H9 (cell line): ENCODE measurements at regions not wholly inside any gene's neighbourhood (a gene's known extent, or its start where the extent isn't known, plus 50 kb on each side); places are given as distances from the start of the nearest gene placed in this dataset.
"Not testable (repeated sequence)": the region's sequence is repeated elsewhere in the genome, so short reads cannot be mapped to it uniquely, and the experiment has no call there.

ENCODE experiments used
- DNase-seq: peaks from one replicate; pipeline ENCODE4 v3.0.0-alpha.2; 2017
- H2AFZ ChIP-seq: one replicate; pipeline ENCODE4 v1.6.1; 2013; ENCODE audit warnings: mild to moderate bottlenecking, low read length, control low read depth, moderate library complexity
- H2AK5ac ChIP-seq: 2 replicates; pipeline ENCODE4 v1.6.1; 2013; ENCODE audit warnings: low read length, control low read depth, mixed read lengths; ENCODE audit not compliant: insufficient read length
- H2BK120ac ChIP-seq: one replicate; pipeline ENCODE4 v1.6.1; 2013; ENCODE audit warnings: low read depth, mild to moderate bottlenecking, low read length, control low read depth, inconsistent platforms; ENCODE audit not compliant: poor library complexity, severe bottlenecking
- H2BK12ac ChIP-seq: 2 replicates; pipeline ENCODE4 v1.6.1; 2013; ENCODE audit warnings: low read length, control low read depth, mixed read lengths, low read depth; ENCODE audit not compliant: insufficient read length
- H2BK15ac ChIP-seq: 2 replicates; pipeline ENCODE4 v1.6.1; 2013; ENCODE audit warnings: low read depth, low read length, control low read depth
- H2BK20ac ChIP-seq: one replicate; pipeline ENCODE4 v1.6.1; 2013; ENCODE audit warnings: low read depth, mild to moderate bottlenecking, low read length, control low read depth, inconsistent platforms; ENCODE audit not compliant: poor library complexity, severe bottlenecking
- H2BK5ac ChIP-seq: 2 replicates; pipeline ENCODE4 v1.6.1; 2013; ENCODE audit warnings: low read length, control low read depth, mixed read lengths; ENCODE audit not compliant: insufficient read length
- H3K14ac ChIP-seq: 2 replicates; pipeline ENCODE4 v1.6.1; 2013; ENCODE audit warnings: low read length, control low read depth; ENCODE audit not compliant: insufficient read depth
- H3K18ac ChIP-seq: 2 replicates; pipeline ENCODE4 v1.6.1; 2013; ENCODE audit warnings: low read depth, mild to moderate bottlenecking, mixed read lengths, low read length, control low read depth; ENCODE audit not compliant: insufficient read length
- H3K23ac ChIP-seq: 2 replicates; pipeline ENCODE4 v1.6.1; 2013; ENCODE audit warnings: low read length, control low read depth, mixed read lengths, low read depth; ENCODE audit not compliant: insufficient read length
- H3K23me2 ChIP-seq: 2 replicates; pipeline ENCODE4 v1.6.1; 2013; ENCODE audit warnings: low read depth, mild to moderate bottlenecking, mixed read lengths, low read length, control low read depth; ENCODE audit not compliant: insufficient read length, poor library complexity, severe bottlenecking
- H3K27ac ChIP-seq: 2 replicates; pipeline ENCODE4 v1.5.1; 2013; ENCODE audit warnings: low read length, control low read depth, mixed read lengths, low read depth; ENCODE audit not compliant: insufficient read length
- H3K27me3 ChIP-seq: 2 replicates; pipeline ENCODE4 v1.6.1; 2013; ENCODE audit warnings: low read length, control low read depth, inconsistent platforms; ENCODE audit not compliant: insufficient read depth
- H3K4ac ChIP-seq: 2 replicates; pipeline ENCODE4 v1.6.1; 2013; ENCODE audit warnings: low read depth, mild to moderate bottlenecking, control low read depth, inconsistent platforms, low read length, moderate library complexity
- H3K4me1 ChIP-seq: 2 replicates; pipeline ENCODE4 v1.6.1; 2013; ENCODE audit warnings: low read length, control low read depth, inconsistent platforms; ENCODE audit not compliant: insufficient read depth
- H3K4me2 ChIP-seq: 2 replicates; pipeline ENCODE4 v1.6.1; 2013; ENCODE audit warnings: low read length, control low read depth, mixed read lengths; ENCODE audit not compliant: insufficient read length, insufficient read depth
- H3K56ac ChIP-seq: 2 replicates; pipeline ENCODE4 v1.6.1; 2013; ENCODE audit warnings: low read depth, mild to moderate bottlenecking, mixed read lengths, low read length, control low read depth; ENCODE audit not compliant: insufficient read length
- H3K79me1 ChIP-seq: 2 replicates; pipeline ENCODE4 v1.6.1; 2013; ENCODE audit warnings: low read depth, mild to moderate bottlenecking, moderate library complexity, low read length, control low read depth, inconsistent platforms; ENCODE audit not compliant: insufficient read depth, poor library complexity, severe bottlenecking
- H3K79me2 ChIP-seq: 2 replicates; pipeline ENCODE4 v1.6.1; 2013; ENCODE audit warnings: low read length, control low read depth, inconsistent platforms; ENCODE audit not compliant: insufficient read depth
- H3K9ac ChIP-seq: 2 replicates; pipeline ENCODE4 v1.6.1; 2013; ENCODE audit warnings: low read length, control low read depth, mixed read lengths; ENCODE audit not compliant: insufficient read length; ENCODE audit errors: extremely low read depth
- H3K9me3 ChIP-seq: one replicate; pipeline ENCODE4 v1.6.1; 2013; ENCODE audit warnings: low read depth, low read length, inconsistent platforms; ENCODE audit not compliant: control insufficient read depth
- H3T11ph ChIP-seq: one replicate; pipeline ENCODE4 v1.6.1; 2013; ENCODE audit warnings: mild to moderate bottlenecking, low read length, control low read depth, inconsistent platforms
- H4K20me1 ChIP-seq: one replicate; pipeline ENCODE4 v1.6.1; 2013; ENCODE audit not compliant: control insufficient read depth, insufficient read length, insufficient read depth
- H4K5ac ChIP-seq: 2 replicates; pipeline ENCODE4 v1.6.1; 2013; ENCODE audit warnings: low read depth, mild to moderate bottlenecking, mixed read lengths, low read length, control low read depth; ENCODE audit not compliant: insufficient read length
- H4K8ac ChIP-seq: replicated peaks from 2 replicates; pipeline ENCODE4 v1.6.1; 2013; ENCODE audit warnings: low read length, control low read depth, mixed read lengths, low read depth; ENCODE audit not compliant: insufficient read length
- H4K91ac ChIP-seq: 2 replicates; pipeline ENCODE4 v1.6.1; 2013; ENCODE audit warnings: low read depth, mild to moderate bottlenecking, moderate library complexity, mixed read lengths, low read length, control low read depth; ENCODE audit not compliant: insufficient read length
- H3K27ac Mint-ChIP-seq, 3 experiments: 2 replicates in 2 of 3; 3 replicates in 1 of 3; pipeline ENCODE4 v1.8.0; 2020 to 2021; ENCODE audit warnings: mixed read lengths in 3 of 3, mild to moderate bottlenecking in 1 of 3, moderate library complexity in 1 of 3
- H3K27me3 Mint-ChIP-seq: 2 replicates; pipeline ENCODE4 v1.8.0; 2021; ENCODE audit warnings: low read depth, mild to moderate bottlenecking, moderate library complexity, mixed read lengths
- H3K36me3 Mint-ChIP-seq, 3 experiments: 2 replicates in 2 of 3; 3 replicates in 1 of 3; pipeline ENCODE4 v1.8.0; 2020 to 2021; ENCODE audit warnings: low read depth in 3 of 3, mixed read lengths in 3 of 3; ENCODE audit not compliant: insufficient read depth in 1 of 3
- H3K4me1 Mint-ChIP-seq, 2 experiments: 2 replicates each; pipeline ENCODE4 v1.8.0; 2020; ENCODE audit warnings: mixed read lengths in 2 of 2
- H3K4me3 Mint-ChIP-seq, 2 experiments: 2 replicates in 1 of 2; 3 replicates in 1 of 2; pipeline ENCODE4 v1.8.0; 2020 to 2021; ENCODE audit warnings: mild to moderate bottlenecking in 2 of 2, mixed read lengths in 2 of 2, moderate library complexity in 1 of 2
- H3K9me3 Mint-ChIP-seq, 2 experiments: 2 replicates in 1 of 2; 3 replicates in 1 of 2; pipeline ENCODE4 v1.8.0; 2020; ENCODE audit warnings: mild to moderate bottlenecking in 2 of 2, mixed read lengths in 2 of 2, moderate library complexity in 1 of 2
- WGBS: extraction: QIAGEN DNeasy Blood & Tissue Kit; methylation state at CpG from one replicate; pipeline ENCODE4 v1.1.7; 2013; ENCODE audit warnings: missing lambda C conversion rate, low lambda C conversion rate, mixed read lengths; ENCODE audit not compliant: insufficient read length; ENCODE audit errors: extremely low coverage; 5-methylcytosine and 5-hydroxymethylcytosine counted together

DNA sequence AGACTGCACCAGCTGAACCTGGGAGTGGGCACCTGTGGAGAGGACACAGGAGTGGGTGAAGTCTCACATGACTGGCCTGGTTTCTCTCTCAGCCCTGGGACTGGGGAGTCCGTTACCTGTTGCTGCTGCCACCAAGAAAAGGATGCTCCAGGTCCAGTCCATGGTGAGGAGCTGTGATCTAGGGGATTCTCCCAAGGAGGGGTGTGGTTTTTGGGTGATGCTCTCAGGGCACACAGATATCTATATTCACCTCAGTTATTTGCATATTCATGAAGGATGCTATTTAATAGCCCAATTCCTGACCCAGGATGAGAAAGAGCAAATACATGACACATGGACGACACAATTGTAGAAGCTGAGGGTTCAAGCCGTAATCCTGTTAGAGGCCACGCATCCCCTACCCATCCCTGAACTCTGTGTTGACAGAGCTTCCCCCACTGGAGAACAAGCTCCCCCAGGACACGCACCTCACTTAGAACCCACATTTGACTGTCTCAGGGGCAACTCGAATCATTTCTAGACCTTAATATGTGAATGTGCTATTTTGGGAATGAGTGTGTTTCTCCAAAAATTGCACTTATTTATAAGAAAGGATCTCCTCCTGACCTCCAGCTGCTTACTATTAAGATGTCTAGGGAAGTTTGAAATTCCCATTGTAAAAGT, 658.9 kb downstream of the TMEM121 start:
- DNase-seq, H3K4me3 Mint-ChIP-seq, H2BK120ac ChIP-seq, H3K56ac ChIP-seq, H3K4me2 ChIP-seq, H3K9ac ChIP-seq, H4K5ac ChIP-seq, H3K23ac ChIP-seq, H3K18ac ChIP-seq, H3K23me2 ChIP-seq, H2AFZ ChIP-seq, H4K20me1 ChIP-seq, H3K14ac ChIP-seq, H4K91ac ChIP-seq, H2BK15ac ChIP-seq, H2BK12ac ChIP-seq, H3K27ac ChIP-seq, H3K4me1 Mint-ChIP-seq, H2BK5ac ChIP-seq, H3K79me1 ChIP-seq, H2BK20ac ChIP-seq, H3K4ac ChIP-seq, H4K8ac ChIP-seq, H3K27ac Mint-ChIP-seq, H3K79me2 ChIP-seq, H3K4me1 ChIP-seq, H3K27me3 Mint-ChIP-seq, H3K27me3 ChIP-seq, H2AK5ac ChIP-seq, H3T11ph ChIP-seq: not testable (repeated sequence)
- no CpG with 5 or more reads among the region's 6 CpGs for WGBS
- H3K36me3 Mint-ChIP-seq = peaks cover 0 to 21% (median 6%) of the 10 kb centered on the region in 3 experiments; a peak in 4 of 7 replicates
- H3K9me3 Mint-ChIP-seq = peaks cover 95 to 97% of the 10 kb centered on the region in 2 experiments
- peaks cover 81% of the 10 kb centered on the region for H3K9me3 ChIP-seq
